Prostate gland (tissue), 2 donors: ENCODE measurements at regions not wholly inside any gene's neighbourhood (a gene's known extent, or its start where the extent isn't known, plus 50 kb on each side); places are given as distances from the start of the nearest gene placed in this dataset.

Experiments
- CTCF ChIP-seq, 4 experiments: fragments of 200-600 bp in 2 of 4; fragments of 450-650 bp in 2 of 4; sonication (generic) in 2 of 4; IDR thresholded peaks; 1 replicate in 3 of 4; 2 replicates in 1 of 4; pipeline ENCODE4 v1.5.1; 2016 to 2019; ENCODE audit warnings: antibody characterized with exemption in 4 of 4, mild to moderate bottlenecking in 2 of 4, moderate library complexity in 2 of 4
- POLR2A ChIP-seq: fragments of 450-650 bp; IDR thresholded peaks from one replicate; pipeline ENCODE4 v1.6.1; 2016; ENCODE audit warnings: antibody characterized with exemption, mild to moderate bottlenecking

- no peak for TF ChIP-seq CTCF (IDR thresholded peaks at IDR 0.05)
- TF ChIP-seq POLR2A, result no peak
Observed at GRCh38 chr6:11409371-11409770, 128.2 kb upstream of the TMEM170B start.
